ENCODE measurements at regions not wholly inside any gene's neighbourhood (a gene's known extent, or its start where the extent isn't known, plus 50 kb on each side); places are given as distances from the start of the nearest gene placed in this dataset.

- TF ChIP-seq CTCF (IDR thresholded peaks at IDR 0.05) (no peak), POLR2A (IDR thresholded peaks at IDR 0.05) (no peak)
Observed at GRCh38 chr9:108296056-108296455, 559.7 kb downstream of the ACTL7B start.
